ENCODE measurements at regions not wholly inside any gene's neighbourhood (a gene's known extent, or its start where the extent isn't known, plus 50 kb on each side); places are given as distances from the start of the nearest gene placed in this dataset.

- H3K4me1 ChIP-seq: no peaks in the 10 kb centered on the region
- no peak for DNase-seq
- H3K36me3 ChIP-seq (replicated peaks in 1 of 2; ENCODE audit: insufficient read depth in 1 of 2, low read depth in 2 of 2): no peaks in the 10 kb centered on the region
- ATAC-seq: no peak
- H3K27me3 ChIP-seq: no peaks in the 10 kb centered on the region
- H3K9me3 ChIP-seq: no peaks in the 10 kb centered on the region
- 74 to 80% methylated on average over 4 of the region's 4 CpGs for WGBS, 2 donors
- TF ChIP-seq, protein P1, sequence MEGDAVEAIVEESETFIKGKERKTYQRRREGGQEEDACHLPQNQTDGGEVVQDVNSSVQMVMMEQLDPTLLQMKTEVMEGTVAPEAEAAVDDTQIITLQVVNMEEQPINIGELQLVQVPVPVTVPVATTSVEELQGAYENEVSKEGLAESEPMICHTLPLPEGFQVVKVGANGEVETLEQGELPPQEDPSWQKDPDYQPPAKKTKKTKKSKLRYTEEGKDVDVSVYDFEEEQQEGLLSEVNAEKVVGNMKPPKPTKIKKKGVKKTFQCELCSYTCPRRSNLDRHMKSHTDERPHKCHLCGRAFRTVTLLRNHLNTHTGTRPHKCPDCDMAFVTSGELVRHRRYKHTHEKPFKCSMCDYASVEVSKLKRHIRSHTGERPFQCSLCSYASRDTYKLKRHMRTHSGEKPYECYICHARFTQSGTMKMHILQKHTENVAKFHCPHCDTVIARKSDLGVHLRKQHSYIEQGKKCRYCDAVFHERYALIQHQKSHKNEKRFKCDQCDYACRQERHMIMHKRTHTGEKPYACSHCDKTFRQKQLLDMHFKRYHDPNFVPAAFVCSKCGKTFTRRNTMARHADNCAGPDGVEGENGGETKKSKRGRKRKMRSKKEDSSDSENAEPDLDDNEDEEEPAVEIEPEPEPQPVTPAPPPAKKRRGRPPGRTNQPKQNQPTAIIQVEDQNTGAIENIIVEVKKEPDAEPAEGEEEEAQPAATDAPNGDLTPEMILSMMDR (IDR thresholded peaks at IDR 0.05): no peak
- TF ChIP-seq POLR2A (IDR thresholded peaks at IDR 0.05): no peak
- no peak overlapping the region for H3K27ac ChIP-seq
- intact Hi-C loops (cut with DNase I): no loop called here
- H3K4me3 ChIP-seq: no peak overlapping the region
Measured at GRCh38 chr16:54231919-54232318, 54.7 kb downstream of the IRX3 start.

DNA sequence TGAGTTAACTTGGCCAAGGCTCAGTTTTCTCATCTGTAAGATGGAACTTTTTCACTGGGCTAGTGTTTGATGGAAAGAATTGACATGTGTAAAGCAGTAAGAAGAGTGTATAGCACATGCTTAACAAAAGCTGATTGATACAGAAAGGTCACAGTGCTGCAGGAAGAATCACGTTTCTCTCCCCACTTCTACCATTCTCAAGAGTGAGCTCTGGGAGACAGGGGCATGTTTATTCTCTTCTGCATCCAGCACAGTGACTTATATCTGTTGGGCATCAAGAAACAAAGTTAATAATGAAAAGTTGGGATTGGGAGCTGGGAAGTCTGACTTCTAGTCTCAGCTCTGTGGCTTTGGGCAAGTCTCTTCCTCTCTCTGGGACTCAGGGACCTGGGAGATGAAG, 55.3 kb downstream of the IRX3 start:
- intact Hi-C loops (cut with DNase I): no loop called here
- no peaks in the 10 kb centered on the region for H3K4me1 ChIP-seq
- WGBS, 2 donors: 22 to 35% methylated on average over 1 of the region's 1 CpG
- H3K4me3 ChIP-seq: no peak overlapping the region
- TF ChIP-seq POLR2A (IDR thresholded peaks at IDR 0.05): no peak
- H3K27ac ChIP-seq: no peak overlapping the region
- DNase-seq: no peak
- H3K9me3 ChIP-seq: no peaks in the 10 kb centered on the region
- ATAC-seq: no peak
- no peaks in the 10 kb centered on the region for H3K36me3 ChIP-seq (replicated peaks in 1 of 2; ENCODE audit: insufficient read depth in 1 of 2, low read depth in 2 of 2)
- no peaks in the 10 kb centered on the region for H3K27me3 ChIP-seq

DNA sequence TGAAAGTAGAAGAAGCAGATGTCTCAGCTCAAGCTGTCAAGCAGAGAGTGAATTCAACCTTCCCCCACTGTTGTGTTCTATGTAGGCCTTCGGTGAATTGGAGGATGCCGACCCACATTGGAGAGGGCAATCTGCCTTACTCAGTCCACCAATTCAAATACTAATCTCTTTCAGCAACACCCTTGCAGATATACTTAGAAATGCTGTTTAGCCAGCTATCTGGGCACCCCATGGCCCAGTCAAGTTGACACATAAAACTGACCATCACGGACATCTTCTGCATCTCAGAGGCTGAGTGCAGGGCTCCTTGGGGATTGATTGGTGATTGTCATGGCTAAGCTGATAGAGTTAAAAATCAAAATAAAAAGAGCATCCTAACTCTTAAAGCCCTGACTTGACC, 58.3 kb downstream of the IRX3 start:
- Histone ChIP-seq H3K9me3 (no peaks in the 10 kb centered on the region), H3K27ac (no peak overlapping the region), H3K36me3 (replicated peaks in 1 of 2; ENCODE audit: insufficient read depth in 1 of 2, low read depth in 2 of 2) (no peaks in the 10 kb centered on the region), H3K4me3 (no peak overlapping the region), H3K4me1 (no peaks in the 10 kb centered on the region), H3K27me3 (no peaks in the 10 kb centered on the region)
- WGBS, 2 donors: 96 to 100% methylated on average over 2 to 3 of the region's 3 CpGs
- ATAC-seq (no peak), DNase-seq (no peak)
- TF ChIP-seq, protein P1 (IDR thresholded peaks at IDR 0.05): no peak
- TF ChIP-seq POLR2A (IDR thresholded peaks at IDR 0.05): no peak
- intact Hi-C loops (cut with DNase I): no loop called here

GRCh38 chr16:54226296-54227010, 60.1 kb downstream of the IRX3 start:
- ATAC-seq (no peak), DNase-seq (no peak)
- Histone ChIP-seq H3K36me3 (replicated peaks in 1 of 2; ENCODE audit: insufficient read depth in 1 of 2, low read depth in 2 of 2) (no peaks in the 10 kb centered on the region), H3K27ac (no peak overlapping the region), H3K9me3 (no peaks in the 10 kb centered on the region), H3K4me3 (no peak overlapping the region), H3K27me3 (no peaks in the 10 kb centered on the region), H3K4me1 (no peaks in the 10 kb centered on the region)
- WGBS, 2 donors: 82 to 91% methylated on average over 10 of the region's 10 CpGs
- intact Hi-C loops (cut with DNase I): no loop called here
- TF ChIP-seq POLR2A (IDR thresholded peaks at IDR 0.05): no peak
- TF ChIP-seq, protein P1 (IDR thresholded peaks at IDR 0.05): no peak

GRCh38 chr16:54219709-54220108, 66.9 kb downstream of the IRX3 start:
- TF ChIP-seq POLR2A (IDR thresholded peaks at IDR 0.05): no peak
- TF ChIP-seq, protein P1 (IDR thresholded peaks at IDR 0.05): no peak
- 69 to 74% methylated on average over 2 of the region's 2 CpGs for WGBS, 2 donors
- Histone ChIP-seq H3K4me1 (no peaks in the 10 kb centered on the region), H3K9me3 (no peaks in the 10 kb centered on the region), H3K4me3 (no peak overlapping the region), H3K36me3 (replicated peaks in 1 of 2; ENCODE audit: insufficient read depth in 1 of 2, low read depth in 2 of 2) (no peaks in the 10 kb centered on the region), H3K27ac (no peak overlapping the region), H3K27me3 (no peaks in the 10 kb centered on the region)
- DNase-seq (no peak), ATAC-seq (no peak)
- intact Hi-C loops (cut with DNase I): no loop called here

All from body of pancreas (tissue), 4 donors.